ENCODE measurements at regions not wholly inside any gene's neighbourhood (a gene's known extent, or its start where the extent isn't known, plus 50 kb on each side); places are given as distances from the start of the nearest gene placed in this dataset.

- Mint-ChIP-seq H3K27ac (no peak overlapping the region), H3K4me3 (no peak overlapping the region), H3K36me3 (ENCODE audit: low read depth) (no peaks in the 10 kb centered on the region), H3K4me1 (no peaks in the 10 kb centered on the region), H3K9me3 (peaks cover 8% of the 10 kb centered on the region), H3K27me3 (no peaks in the 10 kb centered on the region)
- ChIA-PET CTCF (no interaction called here), POLR2A (no interaction called here)
- DNase-seq: no peak
- ATAC-seq (ENCODE audit: low read depth): no peak
- intact Hi-C loops (cut with micrococcal nuclease): no loop called here
- no peak for TF ChIP-seq CTCF (IDR thresholded peaks at IDR 0.05)
These were observed 277.1 kb upstream of the POM121L12 start for GRCh38 chr7:52758356-52758755.

GRCh38 chr7:52753855-52754254 is 281.6 kb upstream of the POM121L12 start:
- no peak for TF ChIP-seq CTCF (IDR thresholded peaks at IDR 0.05)
- intact Hi-C loops (cut with micrococcal nuclease): no loop called here
- ChIA-PET CTCF (no interaction called here), POLR2A (no interaction called here)
- Mint-ChIP-seq H3K4me1 (no peaks in the 10 kb centered on the region), H3K27me3 (no peaks in the 10 kb centered on the region), H3K36me3 (ENCODE audit: low read depth) (no peaks in the 10 kb centered on the region), H3K9me3 (peaks cover 5% of the 10 kb centered on the region), H3K4me3 (no peak overlapping the region), H3K27ac (no peak overlapping the region)
- ATAC-seq (ENCODE audit: low read depth) (no peak), DNase-seq (no peak)

- Mint-ChIP-seq H3K4me1 (no peaks in the 10 kb centered on the region), H3K4me3 (no peak overlapping the region), H3K9me3 (peaks cover 5% of the 10 kb centered on the region), H3K27ac (no peak overlapping the region), H3K27me3 (no peaks in the 10 kb centered on the region), H3K36me3 (ENCODE audit: low read depth) (no peaks in the 10 kb centered on the region)
- ChIA-PET POLR2A (no interaction called here), CTCF (no interaction called here)
- ATAC-seq (ENCODE audit: low read depth) (no peak), DNase-seq (no peak)
- no peak for TF ChIP-seq CTCF (IDR thresholded peaks at IDR 0.05)
- intact Hi-C loops (cut with micrococcal nuclease): no loop called here
These were observed 282.5 kb upstream of the POM121L12 start for GRCh38 chr7:52752891-52753290.

GRCh38 chr7:52749880-52750279 is 285.6 kb upstream of the POM121L12 start:
- DNase-seq: no peak
- no peak for ATAC-seq (ENCODE audit: low read depth)
- no peak overlapping the region for H3K27ac Mint-ChIP-seq
- POLR2A ChIA-PET: no interaction called here
- no peaks in the 10 kb centered on the region for H3K4me1 Mint-ChIP-seq
- no peak for TF ChIP-seq CTCF (IDR thresholded peaks at IDR 0.05)
- peaks cover 5% of the 10 kb centered on the region for H3K9me3 Mint-ChIP-seq
- CTCF ChIA-PET: no interaction called here
- no peaks in the 10 kb centered on the region for H3K36me3 Mint-ChIP-seq (ENCODE audit: low read depth)
- H3K27me3 Mint-ChIP-seq: no peaks in the 10 kb centered on the region
- intact Hi-C loops (cut with micrococcal nuclease): no loop called here
- no peak overlapping the region for H3K4me3 Mint-ChIP-seq

GRCh38 chr7:52747817-52748216 is 287.6 kb upstream of the POM121L12 start:
- Mint-ChIP-seq H3K9me3 (peaks cover 11% of the 10 kb centered on the region), H3K27ac (no peak overlapping the region), H3K27me3 (no peaks in the 10 kb centered on the region), H3K36me3 (ENCODE audit: low read depth) (no peaks in the 10 kb centered on the region), H3K4me1 (no peaks in the 10 kb centered on the region), H3K4me3 (no peak overlapping the region)
- ChIA-PET POLR2A (no interaction called here), CTCF (no interaction called here)
- ATAC-seq (ENCODE audit: low read depth) (no peak), DNase-seq (no peak)
- TF ChIP-seq CTCF (IDR thresholded peaks at IDR 0.05): no peak
- intact Hi-C loops (cut with micrococcal nuclease): no loop called here

All from activated B cell treated with CpG ODN at 0.5 μM for 24 hours (primary cell).